ENCODE measurements at regions not wholly inside any gene's neighbourhood (a gene's known extent, or its start where the extent isn't known, plus 50 kb on each side); places are given as distances from the start of the nearest gene placed in this dataset.

DNA sequence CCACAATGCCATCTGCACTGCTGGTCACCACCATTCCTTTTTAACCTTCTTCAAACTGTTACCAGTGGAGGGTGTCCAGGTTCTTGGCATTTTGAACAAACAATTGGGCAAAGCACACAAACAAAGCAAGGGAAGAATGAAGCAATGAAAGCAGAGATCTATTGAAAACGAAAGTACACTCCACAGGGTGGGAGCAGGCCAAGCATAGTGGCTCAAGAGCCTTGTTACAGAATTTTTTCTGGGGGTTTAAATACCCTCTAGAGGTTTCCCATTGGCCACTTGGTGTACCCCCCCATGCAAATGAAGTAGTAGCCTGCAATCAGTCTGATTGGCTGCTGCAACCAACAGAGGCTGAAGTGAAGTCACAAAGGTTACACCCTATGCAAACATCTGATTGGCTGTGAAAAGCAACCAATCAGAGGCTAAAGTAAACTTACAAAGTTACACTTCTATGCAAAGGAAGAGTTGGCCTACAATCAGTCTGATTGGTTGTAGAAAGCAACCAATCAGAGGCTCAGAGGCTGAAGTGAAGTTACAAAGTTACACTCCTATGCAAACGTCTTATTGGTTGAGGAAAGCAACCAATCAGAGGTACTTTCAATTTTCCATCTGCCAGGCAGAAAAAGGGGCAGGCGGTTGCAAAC lies 103.2 kb upstream of the WAC start:
- TF ChIP-seq, protein P1, sequence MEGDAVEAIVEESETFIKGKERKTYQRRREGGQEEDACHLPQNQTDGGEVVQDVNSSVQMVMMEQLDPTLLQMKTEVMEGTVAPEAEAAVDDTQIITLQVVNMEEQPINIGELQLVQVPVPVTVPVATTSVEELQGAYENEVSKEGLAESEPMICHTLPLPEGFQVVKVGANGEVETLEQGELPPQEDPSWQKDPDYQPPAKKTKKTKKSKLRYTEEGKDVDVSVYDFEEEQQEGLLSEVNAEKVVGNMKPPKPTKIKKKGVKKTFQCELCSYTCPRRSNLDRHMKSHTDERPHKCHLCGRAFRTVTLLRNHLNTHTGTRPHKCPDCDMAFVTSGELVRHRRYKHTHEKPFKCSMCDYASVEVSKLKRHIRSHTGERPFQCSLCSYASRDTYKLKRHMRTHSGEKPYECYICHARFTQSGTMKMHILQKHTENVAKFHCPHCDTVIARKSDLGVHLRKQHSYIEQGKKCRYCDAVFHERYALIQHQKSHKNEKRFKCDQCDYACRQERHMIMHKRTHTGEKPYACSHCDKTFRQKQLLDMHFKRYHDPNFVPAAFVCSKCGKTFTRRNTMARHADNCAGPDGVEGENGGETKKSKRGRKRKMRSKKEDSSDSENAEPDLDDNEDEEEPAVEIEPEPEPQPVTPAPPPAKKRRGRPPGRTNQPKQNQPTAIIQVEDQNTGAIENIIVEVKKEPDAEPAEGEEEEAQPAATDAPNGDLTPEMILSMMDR (IDR thresholded peaks at IDR 0.05; ENCODE audit: poor library complexity, severe bottlenecking) = no peak
- TF ChIP-seq SMC3 (conservative IDR thresholded peaks at IDR 0.05; ENCODE audit: poor library complexity) (no peak), TAF1 (IDR thresholded peaks at IDR 0.05; ENCODE audit: low read depth) (no peak), POLR2AphosphoS5 (IDR thresholded peaks at IDR 0.05) (no peak), EP300 (conservative IDR thresholded peaks at IDR 0.05; ENCODE audit: poor library complexity, severe bottlenecking) (no peak), EZH2 (IDR thresholded peaks at IDR 0.05; ENCODE audit: borderline replicate concordance, insufficient read depth, low read length, poor library complexity, severe bottlenecking) (no peak)
- TF ChIP-seq, protein P2, sequence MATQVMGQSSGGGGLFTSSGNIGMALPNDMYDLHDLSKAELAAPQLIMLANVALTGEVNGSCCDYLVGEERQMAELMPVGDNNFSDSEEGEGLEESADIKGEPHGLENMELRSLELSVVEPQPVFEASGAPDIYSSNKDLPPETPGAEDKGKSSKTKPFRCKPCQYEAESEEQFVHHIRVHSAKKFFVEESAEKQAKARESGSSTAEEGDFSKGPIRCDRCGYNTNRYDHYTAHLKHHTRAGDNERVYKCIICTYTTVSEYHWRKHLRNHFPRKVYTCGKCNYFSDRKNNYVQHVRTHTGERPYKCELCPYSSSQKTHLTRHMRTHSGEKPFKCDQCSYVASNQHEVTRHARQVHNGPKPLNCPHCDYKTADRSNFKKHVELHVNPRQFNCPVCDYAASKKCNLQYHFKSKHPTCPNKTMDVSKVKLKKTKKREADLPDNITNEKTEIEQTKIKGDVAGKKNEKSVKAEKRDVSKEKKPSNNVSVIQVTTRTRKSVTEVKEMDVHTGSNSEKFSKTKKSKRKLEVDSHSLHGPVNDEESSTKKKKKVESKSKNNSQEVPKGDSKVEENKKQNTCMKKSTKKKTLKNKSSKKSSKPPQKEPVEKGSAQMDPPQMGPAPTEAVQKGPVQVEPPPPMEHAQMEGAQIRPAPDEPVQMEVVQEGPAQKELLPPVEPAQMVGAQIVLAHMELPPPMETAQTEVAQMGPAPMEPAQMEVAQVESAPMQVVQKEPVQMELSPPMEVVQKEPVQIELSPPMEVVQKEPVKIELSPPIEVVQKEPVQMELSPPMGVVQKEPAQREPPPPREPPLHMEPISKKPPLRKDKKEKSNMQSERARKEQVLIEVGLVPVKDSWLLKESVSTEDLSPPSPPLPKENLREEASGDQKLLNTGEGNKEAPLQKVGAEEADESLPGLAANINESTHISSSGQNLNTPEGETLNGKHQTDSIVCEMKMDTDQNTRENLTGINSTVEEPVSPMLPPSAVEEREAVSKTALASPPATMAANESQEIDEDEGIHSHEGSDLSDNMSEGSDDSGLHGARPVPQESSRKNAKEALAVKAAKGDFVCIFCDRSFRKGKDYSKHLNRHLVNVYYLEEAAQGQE (IDR thresholded peaks at IDR 0.05; ENCODE audit: borderline replicate concordance) = no peak
